ENCODE measurements at regions not wholly inside any gene's neighbourhood (a gene's known extent, or its start where the extent isn't known, plus 50 kb on each side); places are given as distances from the start of the nearest gene placed in this dataset.
"Not testable (repeated sequence)": the region's sequence is repeated elsewhere in the genome, so short reads cannot be mapped to it uniquely, and the experiment has no call there.

DNA sequence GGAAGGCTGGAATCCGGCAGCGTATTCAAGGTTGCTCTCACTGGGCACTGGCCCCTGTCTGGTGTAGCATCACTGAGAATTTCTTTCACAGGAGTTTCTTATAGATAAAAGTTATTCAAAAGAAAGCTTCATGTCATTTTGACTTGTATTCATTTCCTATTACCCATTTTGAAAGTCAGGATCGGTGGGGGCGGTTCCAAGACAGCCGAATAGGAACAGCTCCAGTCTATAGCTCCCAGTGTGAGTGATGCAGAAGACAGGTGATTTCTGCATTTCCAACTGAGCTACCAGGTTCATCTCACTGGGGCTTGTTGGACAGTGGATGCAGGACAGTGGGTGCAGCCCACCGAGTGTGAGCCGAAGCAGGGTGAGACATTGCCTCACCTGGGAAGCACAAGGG is 51.5 kb upstream of the CDC42EP3 start:
- DNase-seq = not testable (repeated sequence)

DNA sequence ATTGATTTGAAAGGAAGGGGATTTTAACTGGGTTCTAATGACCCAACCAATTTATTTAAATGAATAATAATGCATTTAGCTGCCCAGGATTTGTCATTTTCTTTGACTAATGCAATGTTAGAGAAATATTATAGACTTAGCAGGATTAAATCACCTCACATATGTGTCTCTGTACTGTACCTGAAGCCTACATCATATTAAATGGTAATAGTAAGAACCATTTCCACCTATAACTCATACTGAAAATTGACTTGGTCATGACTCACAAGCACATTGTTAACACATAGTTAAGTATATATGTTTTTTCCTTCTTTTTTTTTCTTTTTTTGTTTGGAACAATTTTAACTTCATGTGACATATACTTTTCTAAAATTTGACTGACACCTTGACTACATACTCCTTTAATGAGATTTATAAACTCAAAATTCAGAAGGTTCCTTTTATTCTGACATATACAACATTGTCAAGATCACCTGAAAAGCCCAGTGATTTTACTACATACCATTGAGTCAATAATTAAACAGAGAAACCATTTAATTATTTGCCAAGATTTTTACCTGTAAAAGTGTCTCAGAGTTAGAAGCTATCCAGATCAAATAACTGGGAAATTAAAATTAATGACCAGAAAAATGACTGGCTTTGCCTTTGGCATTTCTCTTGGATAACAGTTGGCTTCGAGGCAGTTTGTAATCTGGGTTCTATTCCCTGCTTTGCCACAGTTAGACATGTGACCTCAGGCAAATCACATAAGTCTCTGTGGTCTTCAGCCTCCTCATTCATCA is 58.8 kb upstream of the CDC42EP3 start:
- DNase-seq = no peak

DNA sequence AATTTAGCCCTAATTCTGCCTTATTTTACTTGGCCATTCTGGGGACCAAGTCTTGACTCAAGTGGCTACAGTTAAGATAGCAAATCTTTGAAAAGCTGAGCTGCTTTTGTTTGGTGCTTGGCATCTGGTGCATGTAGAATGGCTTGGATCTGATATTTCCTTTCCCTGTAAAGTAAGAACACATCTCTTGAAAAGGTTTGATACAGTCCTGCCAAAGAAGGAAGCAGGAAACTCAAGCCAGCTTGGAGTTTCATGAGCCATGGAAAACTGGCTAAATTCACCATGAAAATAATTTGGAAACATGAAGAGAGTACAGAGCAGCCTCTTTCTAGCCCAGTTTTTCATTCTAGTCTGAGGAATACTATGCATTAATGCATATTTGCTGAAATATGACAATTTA is 61.0 kb upstream of the CDC42EP3 start:
- not testable (repeated sequence) for DNase-seq

DNA sequence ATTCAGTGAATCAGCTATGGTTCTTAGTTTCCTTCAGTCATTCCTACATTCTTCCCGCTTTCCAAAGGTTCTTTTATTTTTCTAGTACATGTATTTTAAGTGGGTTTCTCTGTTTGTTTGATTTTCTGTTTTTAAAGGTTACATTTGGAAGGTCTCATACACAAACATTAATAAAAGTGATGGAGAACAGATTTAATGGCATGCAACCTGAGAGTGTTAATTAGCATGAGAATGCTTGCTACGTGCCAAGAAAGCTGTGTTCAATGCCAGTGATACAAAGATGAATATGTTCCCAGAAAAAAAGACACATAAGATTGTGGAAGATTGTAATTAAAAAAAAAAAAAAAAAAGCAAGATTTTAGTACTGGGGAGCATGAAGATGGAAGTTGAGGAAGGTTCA is 61.8 kb upstream of the CDC42EP3 start:
- DNase-seq = no peak

DNA sequence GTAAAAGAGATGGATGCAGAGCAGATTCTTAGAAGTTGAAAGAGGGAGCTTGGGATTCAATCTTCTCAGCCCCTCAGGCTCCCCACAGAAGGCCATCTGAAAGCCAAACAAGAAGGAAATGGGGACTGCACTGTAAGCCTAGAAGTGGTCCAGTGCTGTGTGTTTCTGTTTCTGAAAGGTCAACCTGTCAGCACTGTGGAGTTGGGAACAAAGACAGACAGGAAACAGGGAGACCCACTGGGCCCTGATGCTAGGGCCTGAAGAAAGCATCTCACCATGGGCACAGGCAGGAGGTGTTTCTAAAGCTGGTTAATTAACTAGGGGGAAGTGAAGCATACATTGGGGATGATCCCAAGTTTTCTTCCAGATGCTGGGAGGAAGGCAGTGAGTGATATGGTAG is 62.5 kb upstream of the CDC42EP3 start:
- not testable (repeated sequence) for DNase-seq

DNA sequence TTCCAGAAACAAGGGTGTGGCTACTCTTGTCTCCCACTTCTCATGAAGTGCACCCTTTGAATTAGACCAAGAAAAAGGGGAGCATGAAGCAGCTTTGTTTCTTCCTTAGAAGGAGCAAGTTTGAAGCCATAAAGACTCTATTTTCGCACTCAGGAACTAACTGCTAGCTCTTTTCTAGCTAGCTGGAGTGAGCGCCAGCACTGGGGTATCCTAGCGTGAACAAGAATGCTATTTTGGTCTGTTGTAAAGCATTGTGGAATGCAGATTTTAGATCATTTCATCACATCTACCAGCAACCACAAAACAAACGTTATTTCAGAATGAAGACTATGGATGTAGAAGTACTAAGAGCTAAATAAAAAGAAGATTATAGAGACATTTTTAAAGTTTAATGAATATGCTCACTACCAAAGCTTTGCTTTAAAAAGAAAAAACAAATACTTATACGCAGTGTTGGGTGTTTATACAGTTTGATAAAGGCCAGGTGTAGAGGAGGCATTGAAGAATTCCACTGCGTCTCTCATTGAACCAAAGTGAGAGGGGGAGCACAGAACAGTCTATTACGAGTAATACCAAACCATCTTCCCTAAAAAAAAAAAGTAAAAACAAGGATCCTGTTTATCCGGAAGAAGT is 63.6 kb upstream of the CDC42EP3 start:
- DNase-seq = not testable (repeated sequence)

DNA sequence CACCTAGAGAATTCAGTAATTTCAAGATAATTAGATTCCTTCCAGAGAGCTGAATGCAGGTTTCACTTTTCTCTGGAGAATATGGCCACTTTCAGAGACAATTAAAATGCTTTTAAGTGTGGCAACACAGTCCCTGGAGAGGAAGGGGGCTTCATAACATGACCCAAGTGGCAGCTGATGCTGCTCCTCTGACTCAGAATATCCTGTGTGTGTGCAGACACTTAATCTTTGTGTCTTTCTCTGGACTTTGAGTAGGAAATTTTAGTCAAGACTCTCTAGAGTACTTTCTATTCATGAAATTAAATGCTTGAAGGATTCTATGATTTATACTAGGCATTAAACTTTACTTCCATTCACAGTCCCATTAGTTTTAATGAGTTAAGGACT is 64.1 kb upstream of the CDC42EP3 start:
- not testable (repeated sequence) for DNase-seq

DNA sequence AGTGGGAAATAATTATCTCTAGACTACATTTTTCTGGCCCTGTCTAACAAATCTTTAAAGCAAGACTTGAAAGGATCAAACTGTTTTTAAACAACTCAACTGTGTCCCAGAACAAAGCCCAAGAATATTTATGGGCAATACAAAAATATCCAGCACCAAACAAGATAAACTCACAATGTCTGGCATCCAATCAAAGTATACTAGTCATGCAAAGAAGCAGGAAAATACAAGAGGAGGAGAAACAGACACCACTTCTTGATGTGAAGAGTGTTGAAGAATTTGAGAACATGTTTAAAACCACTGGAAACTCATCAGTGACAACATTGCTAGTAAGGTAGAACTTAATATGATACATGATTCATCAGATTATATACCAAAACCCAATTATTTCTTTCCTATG is 66.1 kb upstream of the CDC42EP3 start:
- no peak for DNase-seq

DNA sequence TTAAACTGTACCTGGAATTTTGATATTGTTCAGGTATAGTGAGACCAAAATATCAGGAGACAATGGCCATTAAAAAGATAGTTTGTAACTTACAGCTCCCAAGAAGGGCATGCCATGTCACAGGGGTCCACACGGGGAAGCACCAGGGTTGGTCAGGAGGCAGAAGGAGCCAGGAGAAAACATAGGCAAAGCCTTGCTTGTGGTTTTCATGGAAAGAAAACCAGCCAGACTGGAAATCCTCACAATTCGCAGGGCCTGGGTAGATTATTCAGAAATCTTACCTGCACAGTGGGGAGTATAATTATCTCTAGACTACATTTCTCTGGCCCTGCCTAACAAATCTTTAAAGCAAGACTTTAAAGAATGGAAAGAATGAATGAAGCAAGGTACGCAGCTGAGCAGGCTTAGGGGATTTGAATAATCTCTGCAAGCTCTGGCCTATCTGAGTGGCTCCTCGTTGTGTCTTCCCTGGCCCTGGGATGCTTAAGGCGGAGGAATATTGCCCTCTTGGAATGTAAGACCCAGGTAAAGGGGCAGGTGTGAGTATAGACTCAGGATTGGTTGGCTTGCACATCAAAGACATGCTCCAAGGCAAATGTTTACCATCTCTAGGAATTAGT is 66.9 kb upstream of the CDC42EP3 start:
- DNase-seq = no peak

DNA sequence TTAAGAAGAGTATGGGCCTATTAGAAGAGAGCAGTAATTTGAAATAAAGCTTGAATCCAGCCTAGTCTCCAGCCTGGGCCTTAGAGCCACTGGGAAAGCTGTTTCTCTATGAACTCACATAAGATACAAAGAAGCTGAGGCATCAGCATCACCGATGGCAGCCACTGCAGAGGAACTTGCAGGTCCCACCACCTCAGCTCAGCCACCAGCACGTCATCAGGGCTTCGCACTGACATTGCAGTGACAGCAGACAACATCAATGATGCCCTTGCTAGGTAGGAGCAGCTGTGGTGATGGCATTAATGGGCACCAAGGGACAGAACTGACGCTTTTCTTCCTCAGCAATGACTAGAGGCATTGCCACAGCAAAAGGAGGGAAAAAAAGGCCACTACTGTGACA is 67.7 kb upstream of the CDC42EP3 start:
- DNase-seq = no peak

DNA sequence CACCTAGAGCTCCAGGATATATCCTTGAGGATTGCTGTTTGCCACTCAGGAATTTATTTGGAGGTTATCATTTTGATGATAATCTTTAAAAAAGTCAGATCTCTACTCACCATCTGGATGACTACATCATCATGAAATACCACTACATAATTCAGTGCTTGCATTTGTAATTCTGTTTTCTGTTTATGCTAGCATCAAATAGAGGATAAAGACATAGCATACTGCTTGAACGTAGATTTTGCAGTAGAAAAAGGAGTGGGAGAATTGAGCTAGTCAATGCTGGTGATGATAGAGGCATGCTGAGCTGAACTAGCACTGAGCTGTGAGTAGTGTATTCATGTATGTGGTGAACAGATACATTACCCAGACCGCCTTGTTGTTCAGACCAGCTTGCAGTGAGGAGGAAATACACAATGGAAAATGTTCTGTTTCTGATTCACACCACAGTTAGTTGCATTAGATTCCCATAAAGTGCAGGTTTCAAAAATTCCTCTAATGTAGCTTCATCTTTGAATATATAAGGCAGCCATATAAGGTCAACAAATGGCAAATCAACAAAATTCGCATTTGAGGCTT is 68.8 kb upstream of the CDC42EP3 start:
- no peak for DNase-seq

DNA sequence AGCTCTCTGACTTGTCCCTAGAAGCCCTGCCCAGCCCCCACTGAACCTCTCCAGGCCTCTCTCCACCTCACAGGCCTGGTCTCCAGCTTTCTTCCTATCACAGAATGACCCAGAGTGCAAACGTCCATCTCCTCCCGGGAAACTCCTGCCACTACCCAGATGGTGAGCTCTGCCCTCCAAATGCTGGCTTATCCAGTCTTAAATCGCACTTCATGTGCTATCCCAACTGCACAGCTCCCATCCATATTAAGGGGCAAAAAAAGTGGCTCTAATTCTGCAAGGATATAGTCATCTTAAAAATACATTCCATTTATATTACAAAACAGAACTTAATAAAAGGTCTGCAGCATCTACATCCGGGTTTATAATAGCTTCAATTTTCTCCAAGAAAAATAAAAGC is 70.8 kb upstream of the CDC42EP3 start:
- no peak for DNase-seq

DNA sequence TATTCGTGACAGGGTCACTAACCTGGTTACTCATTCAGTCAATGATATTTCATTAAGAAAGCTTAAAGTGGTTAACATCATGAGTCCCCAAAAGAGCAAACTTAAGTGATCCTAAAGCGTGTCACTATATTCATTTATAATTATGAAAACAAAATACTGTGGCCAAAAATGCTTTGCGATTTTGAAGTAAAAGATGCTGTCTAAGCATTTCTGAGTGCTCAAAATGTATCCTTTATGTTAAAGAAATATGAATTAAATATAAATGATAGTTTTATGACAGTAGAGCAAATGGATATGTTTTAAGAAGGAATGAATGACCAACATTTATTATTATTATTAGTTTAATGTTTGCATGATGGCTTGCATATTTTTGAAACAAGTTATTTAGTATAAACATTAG is 72.6 kb upstream of the CDC42EP3 start:
- no peak for DNase-seq

DNA sequence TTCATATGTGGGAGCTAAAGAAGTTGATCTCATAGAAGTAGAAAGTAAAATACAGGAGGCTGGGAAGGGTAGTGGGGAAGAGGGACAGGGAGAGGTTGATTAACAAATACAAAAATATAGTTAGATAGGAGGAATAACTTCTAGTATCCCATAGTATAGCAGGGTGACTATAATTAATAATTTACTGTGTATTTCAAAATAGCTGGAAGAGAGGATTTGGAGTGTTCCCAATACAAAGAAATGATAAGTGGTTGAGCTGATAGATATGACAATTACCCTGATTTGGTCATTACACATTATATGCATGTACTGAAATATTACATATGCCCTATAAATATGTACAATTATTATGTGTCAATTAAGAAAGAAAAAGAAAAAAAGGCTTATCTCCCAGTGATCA is 73.5 kb upstream of the CDC42EP3 start:
- DNase-seq = not testable (repeated sequence)

DNA sequence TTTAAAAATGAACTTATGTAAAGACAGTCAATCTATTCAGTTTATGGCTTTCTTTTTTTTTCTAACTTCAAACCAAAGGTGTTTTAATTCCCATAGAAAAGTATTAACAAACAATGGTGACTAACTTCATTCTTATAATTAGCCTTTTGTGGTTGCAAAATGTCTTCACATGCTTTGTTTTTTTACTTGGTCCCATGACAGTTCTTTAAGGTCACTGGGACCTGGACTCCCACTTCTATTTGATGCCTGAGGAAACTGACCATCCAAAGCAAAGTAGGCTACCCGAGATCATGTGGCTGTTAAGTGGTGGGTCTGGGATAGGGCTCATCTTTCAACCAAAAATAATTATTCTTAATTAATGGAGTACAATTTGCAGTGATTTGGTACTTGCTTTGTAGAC is 74.6 kb upstream of the CDC42EP3 start:
- not testable (repeated sequence) for DNase-seq

DNA sequence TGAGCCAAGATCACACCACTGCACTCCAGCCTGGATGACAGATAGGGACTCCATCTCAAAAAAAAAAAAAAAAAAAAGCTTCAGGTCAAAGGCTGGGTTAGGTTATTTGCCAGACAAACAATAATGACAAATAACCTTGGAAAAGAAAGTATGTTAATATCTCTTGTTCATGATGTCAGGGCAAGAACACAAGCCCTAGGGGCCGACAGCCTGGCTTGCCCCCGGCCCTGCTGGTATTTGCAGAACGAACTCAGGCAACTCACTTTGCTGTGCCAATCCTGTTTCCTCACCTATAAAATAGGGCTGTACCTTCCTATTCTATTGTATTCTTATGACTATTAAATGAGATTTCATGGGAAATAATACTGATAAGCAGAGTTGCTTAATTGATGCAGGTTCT is 75.4 kb upstream of the CDC42EP3 start:
- no peak for DNase-seq

DNA sequence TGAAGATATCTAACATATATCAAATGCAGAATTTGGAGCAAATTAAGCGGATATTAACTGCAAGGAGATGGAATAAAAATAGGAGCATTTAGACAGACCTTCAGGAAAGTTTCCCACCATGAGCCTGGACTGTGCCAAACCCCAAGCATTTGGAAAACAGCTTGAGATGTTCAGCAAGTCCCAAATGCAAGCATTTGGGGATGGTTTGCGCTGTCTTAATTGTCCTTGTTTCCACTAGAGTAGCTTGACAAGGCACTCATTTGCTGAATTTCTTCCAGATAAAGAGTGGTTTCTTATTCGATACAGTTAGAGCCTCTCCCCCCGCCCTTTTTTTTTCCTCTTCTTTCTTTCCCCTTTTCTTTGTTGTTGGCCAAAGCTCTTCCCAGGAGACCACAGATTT is 77.1 kb upstream of the CDC42EP3 start:
- DNase-seq = no peak

DNA sequence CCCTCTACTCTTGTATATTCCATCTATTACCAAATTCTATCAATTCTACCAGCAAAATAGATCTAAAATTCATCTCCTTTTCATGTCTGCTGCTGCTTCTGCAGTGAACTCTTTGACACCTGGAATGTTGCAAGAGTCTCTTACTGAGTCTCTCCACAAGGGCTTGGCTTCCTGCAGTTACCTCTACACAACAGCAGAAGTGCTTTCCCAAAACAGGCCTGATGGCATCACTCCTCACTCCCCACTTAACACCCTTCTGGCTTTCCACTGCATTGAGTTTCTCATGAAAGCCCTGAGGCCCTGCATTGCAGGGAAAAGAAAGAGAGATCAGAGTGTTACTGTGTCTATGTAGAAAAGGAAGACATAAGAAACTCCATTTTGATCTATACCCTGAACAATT is 78.8 kb upstream of the CDC42EP3 start:
- DNase-seq = not testable (repeated sequence)

DNA sequence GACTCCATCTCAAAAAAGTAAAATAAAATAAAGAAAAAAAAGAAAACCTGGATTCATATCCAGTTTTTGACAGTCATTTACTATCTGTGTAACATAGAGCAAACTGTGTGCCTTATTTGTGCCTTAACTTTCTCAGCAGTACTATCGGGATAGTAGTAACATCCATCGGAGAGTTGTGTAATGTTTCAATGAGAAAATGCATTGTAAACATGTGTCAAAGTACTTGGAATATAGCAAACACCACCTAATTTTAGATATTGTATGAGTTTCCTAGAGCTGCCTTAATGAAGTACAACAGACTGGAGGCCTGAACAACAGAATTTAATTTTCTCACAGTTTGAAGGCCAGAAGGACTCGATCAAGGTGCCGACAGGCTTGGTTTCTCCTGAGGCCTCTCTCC is 81.3 kb upstream of the CDC42EP3 start:
- no peak for DNase-seq

DNA sequence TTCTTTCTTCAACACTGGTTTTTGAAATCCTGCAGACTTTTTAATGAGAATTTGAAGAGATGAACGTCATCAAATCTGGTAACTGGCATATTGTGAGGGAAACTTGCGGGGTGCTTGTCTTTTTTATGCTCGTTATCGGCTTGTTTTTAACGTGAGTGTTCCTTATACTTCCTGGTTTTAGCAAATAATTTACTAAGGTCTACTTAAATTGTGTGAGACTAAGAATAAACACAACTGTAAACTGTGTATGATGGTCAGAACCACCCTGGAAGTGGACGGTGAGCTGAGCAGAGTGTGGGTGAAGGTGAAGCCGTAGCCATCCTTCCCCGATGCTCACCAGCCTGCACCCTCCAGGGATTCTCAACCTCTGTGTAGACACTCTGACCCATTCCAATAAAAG is 82.3 kb upstream of the CDC42EP3 start:
- no peak for DNase-seq

DNA sequence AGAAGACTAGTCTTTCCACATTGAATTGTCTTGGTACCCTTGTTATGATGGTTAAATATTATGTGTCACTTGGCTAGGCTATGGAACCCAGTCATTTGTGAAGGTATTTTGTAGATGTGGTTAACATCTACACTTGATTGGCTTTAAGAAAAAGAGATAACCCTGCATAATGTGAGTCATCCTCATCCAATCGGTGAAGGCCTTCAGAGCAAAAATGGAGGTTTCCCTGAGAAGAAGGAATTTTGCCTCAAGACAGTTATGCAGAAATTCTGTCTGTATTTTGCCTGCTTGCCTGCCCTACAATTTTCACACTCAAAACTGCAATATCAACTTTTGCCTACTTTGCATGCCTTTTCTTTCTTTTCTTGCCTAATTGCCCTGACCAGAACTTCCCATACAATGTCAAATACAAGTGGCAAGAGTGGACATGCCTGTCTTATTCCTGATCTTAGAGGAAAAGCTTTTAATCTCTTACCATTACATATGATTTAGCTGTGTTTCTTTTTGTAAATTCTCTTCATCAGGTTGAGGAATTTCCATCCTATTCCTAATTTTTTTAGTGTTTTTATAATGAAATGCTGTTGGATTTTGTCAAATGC is 84.6 kb upstream of the CDC42EP3 start:
- DNase-seq = not testable (repeated sequence)

DNA sequence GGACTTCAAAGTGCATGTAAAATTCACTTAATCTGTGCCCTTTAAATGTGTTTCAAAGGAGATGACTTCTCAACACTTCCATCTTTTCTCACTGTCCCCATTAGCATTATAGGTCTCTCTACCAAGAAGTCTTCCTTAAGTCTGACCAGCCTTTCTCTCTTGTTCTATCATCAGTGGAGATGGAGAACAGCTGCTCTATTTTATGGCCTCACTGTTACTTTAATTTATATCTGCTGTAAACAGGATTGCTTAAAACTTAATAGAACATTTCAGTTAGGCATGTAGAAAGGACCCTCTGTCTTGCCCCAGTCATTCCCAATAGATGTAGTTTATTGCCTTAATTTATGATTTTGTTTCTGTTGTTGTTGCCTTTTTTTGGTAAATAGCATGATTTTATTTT is 86.0 kb upstream of the CDC42EP3 start:
- not testable (repeated sequence) for DNase-seq

DNA sequence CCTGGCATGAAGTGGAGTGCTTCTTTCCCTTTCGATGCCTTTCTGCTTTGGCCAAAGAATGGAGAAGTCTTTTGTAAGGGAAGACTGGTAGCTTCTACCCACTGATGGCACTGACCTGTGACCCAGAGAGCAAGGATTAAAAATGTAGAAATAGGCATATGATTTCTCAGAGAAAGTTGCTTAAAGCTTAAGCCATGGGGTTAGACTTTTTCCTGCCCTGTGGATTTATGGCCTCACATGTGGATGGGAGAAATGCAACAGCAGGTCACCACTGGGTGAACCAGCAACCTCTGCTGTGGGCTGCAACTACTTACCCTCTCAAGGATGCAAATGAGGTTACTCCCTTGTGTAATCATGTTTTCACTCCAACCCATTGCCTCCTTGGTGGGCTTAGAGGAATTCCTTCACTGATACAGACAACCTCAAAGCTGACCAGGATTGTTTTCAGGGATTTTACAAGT is 86.7 kb upstream of the CDC42EP3 start:
- not testable (repeated sequence) for DNase-seq
